Breast epithelium (tissue), 3 donors: ENCODE measurements at regions not wholly inside any gene's neighbourhood (a gene's known extent, or its start where the extent isn't known, plus 50 kb on each side); places are given as distances from the start of the nearest gene placed in this dataset.

Experiments used
- CTCF ChIP-seq, 3 donors: fragments of 450-650 bp; IDR thresholded peaks; one replicate each; pipeline ENCODE4 v1.5.1; 2016 to 2017; ENCODE audit warnings: antibody characterized with exemption in 3 of 3, mild to moderate bottlenecking in 3 of 3, moderate library complexity in 3 of 3
- POLR2A ChIP-seq: fragments of 450-650 bp; IDR thresholded peaks from one replicate; pipeline ENCODE4 v1.6.1; 2016; ENCODE audit warnings: antibody characterized with exemption, mild to moderate bottlenecking, moderate library complexity
- POLR2AphosphoS5 ChIP-seq, 3 donors: sonication (generic); formaldehyde crosslinking; IDR thresholded peaks; one replicate each; pipeline ENCODE4 v1.6.1; 2017; ENCODE audit warnings: antibody characterized with exemption in 3 of 3

GRCh38 chr13:65826657-65827056 lies 1403.5 kb downstream of the PCDH9 start:
- TF ChIP-seq CTCF (IDR thresholded peaks at IDR 0.05), result no peak
- no peak for TF ChIP-seq POLR2A
- TF ChIP-seq POLR2AphosphoS5 (IDR thresholded peaks at IDR 0.05), result no peak
